ENCODE measurements at regions not wholly inside any gene's neighbourhood (a gene's known extent, or its start where the extent isn't known, plus 50 kb on each side); places are given as distances from the start of the nearest gene placed in this dataset.

DNA sequence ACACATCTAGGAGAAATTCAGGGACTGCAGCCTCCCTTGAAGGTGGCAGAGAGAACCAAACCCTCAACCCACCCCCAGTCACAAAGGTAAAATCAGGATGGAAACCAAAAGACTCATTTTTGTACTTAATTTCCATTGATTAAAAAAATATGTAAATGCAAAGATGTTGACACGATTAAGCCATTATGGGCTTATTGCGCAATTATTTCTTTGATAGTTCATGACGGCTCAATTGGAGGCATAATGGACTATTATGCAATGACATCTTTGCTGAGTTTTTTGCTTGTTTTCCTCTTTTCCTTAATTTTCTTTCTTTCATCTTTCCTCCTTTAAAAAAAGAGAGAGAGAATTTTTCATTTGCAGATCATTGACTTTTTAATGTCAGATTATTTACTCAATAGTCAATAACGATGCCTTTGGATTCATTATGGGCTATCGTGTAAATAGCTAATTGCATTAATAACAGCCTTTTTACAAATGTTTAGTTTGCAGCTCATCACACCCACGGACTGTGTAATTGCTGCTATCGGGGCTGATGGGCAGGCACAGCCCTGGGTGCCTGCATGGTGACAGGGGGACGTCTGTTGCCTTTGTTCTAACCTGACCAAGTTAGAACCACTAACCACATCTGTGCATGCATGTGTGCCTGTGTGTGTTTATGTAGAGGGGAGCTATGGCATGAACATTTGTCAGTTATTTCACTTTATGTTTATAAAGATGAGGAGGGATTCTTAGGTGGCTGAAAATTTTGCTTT lies 482.4 kb upstream of the TSHZ3 start:
- H2BK5ac ChIP-seq (ENCODE audit: low read depth, low read length): no peak overlapping the region
- no peak overlapping the region for H4K8ac ChIP-seq (ENCODE audit: extremely low read depth, insufficient read depth, low read length)
- no peaks in the 10 kb centered on the region for H3K27me3 ChIP-seq (replicated peaks in 1 of 4; ENCODE audit: control insufficient read depth in 3 of 4, extremely low read depth in 1 of 4, insufficient read depth in 3 of 4, low read length in 3 of 4)
- H2BK120ac ChIP-seq (replicated peaks; ENCODE audit: low read depth, low read length): no peak overlapping the region
- H3K56ac ChIP-seq (replicated peaks; ENCODE audit: insufficient read length, low read depth, low read length): no peak overlapping the region
- ChIA-PET CTCF (ENCODE audit: partially characterized antibody) (no interaction called here), POLR2A (ENCODE audit: partially characterized antibody) (interaction anchor here (0.7 kb wide), 1 partner anchor 97 kb away, joined by 3 read pairs; no protein-coding TSS in a partner anchor)
- H3K4me1 ChIP-seq (replicated peaks in 1 of 4; ENCODE audit: control insufficient read depth in 3 of 4, insufficient read depth in 4 of 4, low read length in 3 of 4): no peaks in the 10 kb centered on the region
- 0 out of 2 replicates have a peak overlapping the region, but pooled peaks have one; percentile 3 for H2AFZ ChIP-seq (ENCODE audit: low read length)
- no peak overlapping the region for H2BK15ac ChIP-seq (ENCODE audit: low read length)
- no peak overlapping the region for H3K4ac ChIP-seq (replicated peaks; ENCODE audit: insufficient read length, low read depth, low read length)
- no peak overlapping the region for H2BK12ac ChIP-seq (ENCODE audit: low read depth, low read length)
- FAIRE-seq (no peak), DNase-seq (ENCODE audit: low read depth in 1 of 2, low spot score in 2 of 2) (no peak)
- peaks cover 0 to 7% of the 10 kb centered on the region in 2 experiments; a peak in 1 of 4 replicates for H3K9me3 ChIP-seq (ENCODE audit: insufficient read depth in 2 of 2, low read depth in 1 of 2, low read length in 1 of 2)
- H2AK5ac ChIP-seq (ENCODE audit: low read depth, low read length): no peak overlapping the region
- H3K79me1 ChIP-seq (ENCODE audit: low read depth, low read length): no peaks in the 10 kb centered on the region
- no peaks in the 10 kb centered on the region for H3K79me2 ChIP-seq (ENCODE audit: control insufficient read depth in 1 of 2, insufficient read depth in 2 of 2, low read length in 2 of 2)
- H3K36me3 ChIP-seq (ENCODE audit: control insufficient read depth in 2 of 4, insufficient read depth in 4 of 4, low read length in 3 of 4): no peaks in the 10 kb centered on the region
- no peaks in the 10 kb centered on the region for H4K20me1 ChIP-seq (replicated peaks in 1 of 2; ENCODE audit: control insufficient read depth in 1 of 2, insufficient read depth in 2 of 2, low read length in 2 of 2)
- H3K27ac ChIP-seq (ENCODE audit: low read depth, low read length): no peak overlapping the region
- no peak overlapping the region for H4K91ac ChIP-seq (replicated peaks; ENCODE audit: insufficient read length, low read length)
- no peak overlapping the region for H3K4me3 ChIP-seq (ENCODE audit: extremely low read depth in 1 of 4, insufficient read depth in 2 of 4, low read depth in 3 of 4, low read length in 4 of 4)
- no peak overlapping the region for H3K14ac ChIP-seq (ENCODE audit: insufficient read length)
- no peak overlapping the region for H2BK20ac ChIP-seq (ENCODE audit: low read length)
- 94% methylated on average over 8 of the region's 8 CpGs; no CpG with 5 or more reads in 1 of the 2 experiments for WGBS, 2 experiments (ENCODE audit: extremely low coverage in 1 of 2, insufficient coverage in 1 of 2, insufficient read length in 1 of 2, insufficient replicate concordance in 2 of 2, low coverage in 1 of 2, low lambda C conversion rate in 2 of 2, missing lambda C conversion rate in 1 of 2)
- no peak overlapping the region for H4K5ac ChIP-seq (ENCODE audit: insufficient read length, low read depth, low read length)
- H3K23ac ChIP-seq (ENCODE audit: insufficient read length): no peak overlapping the region
- no peak for TF ChIP-seq CBX5 (IDR thresholded peaks at IDR 0.05; ENCODE audit: low read depth, low read length)
- TF ChIP-seq, protein P1, sequence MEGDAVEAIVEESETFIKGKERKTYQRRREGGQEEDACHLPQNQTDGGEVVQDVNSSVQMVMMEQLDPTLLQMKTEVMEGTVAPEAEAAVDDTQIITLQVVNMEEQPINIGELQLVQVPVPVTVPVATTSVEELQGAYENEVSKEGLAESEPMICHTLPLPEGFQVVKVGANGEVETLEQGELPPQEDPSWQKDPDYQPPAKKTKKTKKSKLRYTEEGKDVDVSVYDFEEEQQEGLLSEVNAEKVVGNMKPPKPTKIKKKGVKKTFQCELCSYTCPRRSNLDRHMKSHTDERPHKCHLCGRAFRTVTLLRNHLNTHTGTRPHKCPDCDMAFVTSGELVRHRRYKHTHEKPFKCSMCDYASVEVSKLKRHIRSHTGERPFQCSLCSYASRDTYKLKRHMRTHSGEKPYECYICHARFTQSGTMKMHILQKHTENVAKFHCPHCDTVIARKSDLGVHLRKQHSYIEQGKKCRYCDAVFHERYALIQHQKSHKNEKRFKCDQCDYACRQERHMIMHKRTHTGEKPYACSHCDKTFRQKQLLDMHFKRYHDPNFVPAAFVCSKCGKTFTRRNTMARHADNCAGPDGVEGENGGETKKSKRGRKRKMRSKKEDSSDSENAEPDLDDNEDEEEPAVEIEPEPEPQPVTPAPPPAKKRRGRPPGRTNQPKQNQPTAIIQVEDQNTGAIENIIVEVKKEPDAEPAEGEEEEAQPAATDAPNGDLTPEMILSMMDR (IDR thresholded peaks at IDR 0.05; ENCODE audit: control extremely low read depth in 1 of 3, insufficient read depth in 1 of 3, low read depth in 1 of 3, low read length in 3 of 3): no peak
- no peak for TF ChIP-seq SIRT6 (IDR thresholded peaks at IDR 0.05; ENCODE audit: low read length)
- no peak for TF ChIP-seq SUZ12 (IDR thresholded peaks at IDR 0.05; ENCODE audit: low read length)
- TF ChIP-seq CREB1 (IDR thresholded peaks at IDR 0.05): no peak
- TF ChIP-seq JUND (IDR thresholded peaks at IDR 0.05; ENCODE audit: low read length): no peak
- peak; percentile 92; the same call in 1 of the 2 replicates for TF ChIP-seq CEBPB (IDR thresholded peaks at IDR 0.05; ENCODE audit: low read depth, low read length)
- no peak for TF ChIP-seq EZH2 (IDR thresholded peaks at IDR 0.05; ENCODE audit: low read depth, low read length, severe bottlenecking)
- no peak overlapping the region for H3K4me2 ChIP-seq (ENCODE audit: insufficient read depth in 1 of 2, low read depth in 2 of 2, low read length in 2 of 2)
- H3K18ac ChIP-seq (ENCODE audit: extremely low read depth, low read length): no peak overlapping the region
- H3K9ac ChIP-seq (replicated peaks in 1 of 4; ENCODE audit: extremely low read depth in 1 of 4, low read depth in 3 of 4, low read length in 3 of 4): no peak overlapping the region
- no peaks in the 10 kb centered on the region for H3K23me2 ChIP-seq (ENCODE audit: low read depth, low read length)
